ENCODE measurements at regions not wholly inside any gene's neighbourhood (a gene's known extent, or its start where the extent isn't known, plus 50 kb on each side); places are given as distances from the start of the nearest gene placed in this dataset.

- H3K4me3 Mint-ChIP-seq = no peak overlapping the region
Measured at GRCh38 chr5:17690473-17690872, 56.2 kb downstream of the TAF11L14 start.

DNA sequence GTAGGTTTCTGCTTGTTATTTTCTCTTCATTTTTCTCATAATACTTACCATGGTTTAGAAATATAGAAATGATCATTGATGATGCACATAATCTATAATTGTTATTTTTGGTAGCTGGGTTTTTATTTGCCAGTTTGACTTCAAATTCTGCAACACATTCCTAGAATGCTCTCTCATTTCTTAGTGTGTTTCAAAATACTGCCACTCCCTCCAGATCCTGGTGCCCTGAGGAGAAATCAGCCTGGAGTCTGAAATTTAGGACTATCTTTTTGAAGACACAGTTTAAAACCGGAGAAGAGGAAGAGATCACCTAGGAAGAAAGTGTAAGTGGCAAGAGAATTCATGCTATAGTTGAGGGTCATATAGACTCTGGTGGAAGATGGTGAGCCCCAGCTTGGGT lies 57.5 kb downstream of the TAF11L14 start:
- H3K36me3 Mint-ChIP-seq = no peaks in the 10 kb centered on the region
- no peak overlapping the region for H3K27ac Mint-ChIP-seq
- no peak overlapping the region for H3K4me3 Mint-ChIP-seq
- no peaks in the 10 kb centered on the region for H3K9me3 Mint-ChIP-seq
- H3K4me1 Mint-ChIP-seq = no peaks in the 10 kb centered on the region
- no peaks in the 10 kb centered on the region for H3K27me3 Mint-ChIP-seq

More at GRCh38 chr5:17690473-17690872, 56.2 kb downstream of the TAF11L14 start:
- Mint-ChIP-seq H3K9me3 (no peaks in the 10 kb centered on the region), H3K36me3 (no peaks in the 10 kb centered on the region), H3K27me3 (no peaks in the 10 kb centered on the region), H3K27ac (no peak overlapping the region), H3K4me1 (no peaks in the 10 kb centered on the region)

GRCh38 chr5:17694371-17694770 lies 60.1 kb downstream of the TAF11L14 start:
- no peak overlapping the region for H3K27ac Mint-ChIP-seq
- H3K9me3 Mint-ChIP-seq = peaks cover 3% of the 10 kb centered on the region
- no peaks in the 10 kb centered on the region for H3K36me3 Mint-ChIP-seq
- H3K27me3 Mint-ChIP-seq = no peaks in the 10 kb centered on the region
- no peaks in the 10 kb centered on the region for H3K4me1 Mint-ChIP-seq
- no peak overlapping the region for H3K4me3 Mint-ChIP-seq

- Mint-ChIP-seq H3K4me3 (no peak overlapping the region), H3K9me3 (peaks cover 6% of the 10 kb centered on the region), H3K27ac (no peak overlapping the region), H3K4me1 (no peaks in the 10 kb centered on the region), H3K36me3 (no peaks in the 10 kb centered on the region), H3K27me3 (no peaks in the 10 kb centered on the region)
Measured at GRCh38 chr5:17694914-17695313, 60.7 kb downstream of the TAF11L14 start.

GRCh38 chr5:17696627-17697026 lies 62.4 kb downstream of the TAF11L14 start:
- H3K4me1 Mint-ChIP-seq = no peaks in the 10 kb centered on the region
- peaks cover 6% of the 10 kb centered on the region for H3K9me3 Mint-ChIP-seq
- no peak overlapping the region for H3K4me3 Mint-ChIP-seq
- no peaks in the 10 kb centered on the region for H3K36me3 Mint-ChIP-seq
- H3K27me3 Mint-ChIP-seq = no peaks in the 10 kb centered on the region
- H3K27ac Mint-ChIP-seq = no peak overlapping the region

- Mint-ChIP-seq H3K4me3 (no peak overlapping the region), H3K27me3 (no peaks in the 10 kb centered on the region), H3K27ac (no peak overlapping the region), H3K36me3 (no peaks in the 10 kb centered on the region), H3K9me3 (peaks cover 6% of the 10 kb centered on the region), H3K4me1 (no peaks in the 10 kb centered on the region)
Measured at GRCh38 chr5:17697671-17698070, 63.4 kb downstream of the TAF11L14 start.

- Mint-ChIP-seq H3K36me3 (no peaks in the 10 kb centered on the region), H3K9me3 (no peaks in the 10 kb centered on the region), H3K27me3 (no peaks in the 10 kb centered on the region), H3K4me1 (no peaks in the 10 kb centered on the region), H3K27ac (no peak overlapping the region), H3K4me3 (no peak overlapping the region)
Measured at GRCh38 chr5:17709011-17709710, 74.9 kb downstream of the TAF11L14 start.

DNA sequence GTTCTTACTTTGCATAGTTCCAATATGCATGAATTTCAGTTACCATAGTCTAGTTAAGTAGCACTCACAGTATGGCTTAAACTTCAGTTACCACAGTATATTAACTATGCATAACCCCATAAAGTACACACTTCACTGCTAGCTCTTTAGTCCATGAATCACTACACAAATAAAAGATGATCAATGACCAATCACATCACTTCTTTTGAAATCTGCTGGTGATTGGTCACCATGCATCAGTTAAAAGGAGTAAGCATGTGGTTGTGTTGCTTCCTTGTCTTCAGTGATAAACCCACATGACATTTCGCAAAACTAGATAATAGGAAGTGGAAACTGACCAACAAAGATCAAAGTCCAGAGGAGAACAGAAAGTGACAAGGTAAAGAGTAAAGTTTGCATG lies 79.0 kb downstream of the TAF11L14 start:
- Mint-ChIP-seq H3K27ac (no peak overlapping the region), H3K9me3 (no peaks in the 10 kb centered on the region), H3K27me3 (no peaks in the 10 kb centered on the region), H3K36me3 (no peaks in the 10 kb centered on the region), H3K4me1 (no peaks in the 10 kb centered on the region), H3K4me3 (no peak overlapping the region)

GRCh38 chr5:17714186-17714585 lies 79.9 kb downstream of the TAF11L14 start:
- Mint-ChIP-seq H3K27me3 (no peaks in the 10 kb centered on the region), H3K27ac (no peak overlapping the region), H3K9me3 (peaks cover 8% of the 10 kb centered on the region), H3K36me3 (no peaks in the 10 kb centered on the region), H3K4me3 (no peak overlapping the region), H3K4me1 (no peaks in the 10 kb centered on the region)

DNA sequence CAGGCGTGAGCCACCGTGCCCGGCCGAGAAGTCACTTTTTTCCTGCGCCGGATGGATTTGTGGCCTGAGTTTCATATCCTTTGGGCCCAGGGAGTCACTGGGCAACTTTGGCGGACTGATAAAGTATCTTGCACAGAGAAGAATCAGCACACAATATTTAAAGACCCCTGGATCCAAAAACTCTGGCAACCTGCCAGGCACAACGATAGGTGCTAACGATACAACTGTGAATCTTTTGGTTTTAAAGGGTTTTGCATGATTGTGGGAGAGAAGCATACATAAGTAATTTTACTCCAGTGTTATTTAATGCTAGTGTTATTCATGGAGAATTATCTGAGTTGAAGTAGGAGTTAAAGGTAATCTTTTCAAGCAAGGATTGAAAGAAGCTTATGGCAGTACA lies 85.3 kb downstream of the TAF11L14 start:
- H3K4me1 Mint-ChIP-seq = no peaks in the 10 kb centered on the region
- H3K36me3 Mint-ChIP-seq = no peaks in the 10 kb centered on the region
- no peaks in the 10 kb centered on the region for H3K27me3 Mint-ChIP-seq
- peaks cover 8% of the 10 kb centered on the region for H3K9me3 Mint-ChIP-seq
- no peak overlapping the region for H3K4me3 Mint-ChIP-seq
- H3K27ac Mint-ChIP-seq = no peak overlapping the region

- no peaks in the 10 kb centered on the region for H3K27me3 Mint-ChIP-seq
- no peaks in the 10 kb centered on the region for H3K36me3 Mint-ChIP-seq
- H3K4me3 Mint-ChIP-seq = no peak overlapping the region
- no peak overlapping the region for H3K27ac Mint-ChIP-seq
- peaks cover 8% of the 10 kb centered on the region for H3K9me3 Mint-ChIP-seq
- H3K4me1 Mint-ChIP-seq = no peaks in the 10 kb centered on the region
Measured at GRCh38 chr5:17720071-17720470, 85.8 kb downstream of the TAF11L14 start.

- no peak overlapping the region for H3K27ac Mint-ChIP-seq
- H3K4me3 Mint-ChIP-seq = no peak overlapping the region
- no peaks in the 10 kb centered on the region for H3K27me3 Mint-ChIP-seq
- H3K36me3 Mint-ChIP-seq = no peaks in the 10 kb centered on the region
- peaks cover 2% of the 10 kb centered on the region for H3K9me3 Mint-ChIP-seq
- H3K4me1 Mint-ChIP-seq = no peaks in the 10 kb centered on the region
Measured at GRCh38 chr5:17723876-17724275, 89.6 kb downstream of the TAF11L14 start.

- Mint-ChIP-seq H3K9me3 (no peaks in the 10 kb centered on the region), H3K4me3 (no peak overlapping the region), H3K27me3 (no peaks in the 10 kb centered on the region), H3K36me3 (no peaks in the 10 kb centered on the region), H3K27ac (no peak overlapping the region), H3K4me1 (no peaks in the 10 kb centered on the region)
Measured at GRCh38 chr5:17727098-17727497, 92.8 kb downstream of the TAF11L14 start.

DNA sequence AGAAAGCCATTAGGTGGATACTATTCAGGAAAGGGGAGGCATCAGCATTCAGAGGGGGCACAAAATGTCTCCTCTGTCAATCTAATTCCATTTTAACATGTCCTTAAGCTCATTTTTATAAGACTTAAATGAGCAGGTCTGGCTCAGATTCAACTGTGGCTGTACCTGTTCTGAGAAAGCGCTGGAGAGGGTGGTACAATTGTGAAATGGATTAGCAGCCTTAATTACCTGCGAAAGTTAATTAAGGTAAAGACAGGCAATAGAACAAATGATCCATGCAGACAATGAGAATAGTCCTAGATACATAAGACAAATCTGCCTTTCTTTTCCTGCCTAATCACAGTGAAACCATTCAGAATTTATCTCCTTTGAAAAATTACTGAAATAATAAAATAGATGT lies 96.2 kb downstream of the TAF11L14 start:
- Mint-ChIP-seq H3K4me3 (no peak overlapping the region), H3K4me1 (no peaks in the 10 kb centered on the region), H3K27me3 (no peaks in the 10 kb centered on the region), H3K36me3 (no peaks in the 10 kb centered on the region), H3K27ac (no peak overlapping the region), H3K9me3 (no peaks in the 10 kb centered on the region)

DNA sequence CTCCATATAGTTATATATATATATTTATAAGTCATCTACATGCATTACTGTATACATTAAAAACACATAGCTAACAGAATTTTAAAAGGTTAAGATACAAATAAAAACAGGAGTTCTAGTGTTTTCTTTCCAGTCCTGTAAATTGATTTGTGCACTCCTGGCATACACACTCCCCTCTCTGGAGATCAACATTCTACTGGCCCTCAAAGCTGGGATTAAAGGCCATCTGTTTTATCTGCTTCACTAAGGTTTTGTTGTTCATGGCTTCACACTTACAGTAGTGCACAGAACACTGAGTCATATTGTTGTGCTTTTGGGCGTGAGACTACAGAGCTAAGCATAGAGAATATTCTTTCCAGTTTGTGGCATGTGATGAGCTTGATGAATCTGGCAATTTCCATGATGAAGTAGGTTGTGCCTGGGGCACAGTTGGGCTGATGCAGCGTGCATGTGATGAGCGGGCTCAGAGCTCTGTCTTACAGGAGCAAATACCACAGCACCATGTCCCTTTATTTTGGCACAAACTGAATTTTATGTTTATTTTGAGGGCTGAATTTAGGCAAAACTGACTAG lies 98.2 kb downstream of the TAF11L14 start:
- H3K27me3 Mint-ChIP-seq = no peaks in the 10 kb centered on the region
- H3K27ac Mint-ChIP-seq = no peak overlapping the region
- H3K36me3 Mint-ChIP-seq = no peaks in the 10 kb centered on the region
- H3K4me3 Mint-ChIP-seq = no peak overlapping the region
- H3K9me3 Mint-ChIP-seq = peaks cover 5% of the 10 kb centered on the region
- no peaks in the 10 kb centered on the region for H3K4me1 Mint-ChIP-seq

GRCh38 chr5:17734011-17734410 lies 99.8 kb downstream of the TAF11L14 start:
- H3K9me3 Mint-ChIP-seq = peaks cover 9% of the 10 kb centered on the region
- no peaks in the 10 kb centered on the region for H3K4me1 Mint-ChIP-seq
- H3K4me3 Mint-ChIP-seq = no peak overlapping the region
- no peaks in the 10 kb centered on the region for H3K36me3 Mint-ChIP-seq
- no peak overlapping the region for H3K27ac Mint-ChIP-seq
- H3K27me3 Mint-ChIP-seq = no peaks in the 10 kb centered on the region

DNA sequence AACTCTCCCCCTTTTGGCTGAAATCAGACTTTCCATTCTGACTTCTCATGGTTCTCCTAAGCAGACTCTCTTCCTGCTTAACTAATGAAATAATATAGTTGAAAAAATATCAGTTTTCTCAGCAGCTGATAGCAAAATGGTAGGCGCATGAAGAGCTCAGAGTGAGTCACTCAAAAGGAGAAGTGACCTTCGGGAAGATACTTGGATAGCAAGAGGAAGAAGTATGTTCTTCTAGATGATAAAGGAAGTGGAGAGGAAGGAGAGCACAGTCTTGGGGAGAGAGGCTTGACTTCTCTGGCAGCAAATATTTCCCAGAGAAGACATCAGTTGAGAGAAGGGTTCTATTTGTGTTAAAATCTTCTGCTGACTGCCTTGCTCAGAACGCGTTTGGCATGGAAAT lies 101.5 kb downstream of the TAF11L14 start:
- no peaks in the 10 kb centered on the region for H3K27me3 Mint-ChIP-seq
- no peaks in the 10 kb centered on the region for H3K4me1 Mint-ChIP-seq
- peaks cover 9% of the 10 kb centered on the region for H3K9me3 Mint-ChIP-seq
- H3K36me3 Mint-ChIP-seq = no peaks in the 10 kb centered on the region
- H3K27ac Mint-ChIP-seq = no peak overlapping the region
- H3K4me3 Mint-ChIP-seq = no peak overlapping the region
